NCI-H2081 (cell line): ENCODE measurements at regions not wholly inside any gene's neighbourhood (a gene's known extent, or its start where the extent isn't known, plus 50 kb on each side); places are given as distances from the start of the nearest gene placed in this dataset.
"Not testable (repeated sequence)": the region's sequence is repeated elsewhere in the genome, so short reads cannot be mapped to it uniquely, and the experiment has no call there.

ENCODE experiments used
- DNase-seq, 2 experiments: peaks; one replicate each; lab custom pipeline; 2025; lab: John Stamatoyannopoulos, UW

DNA sequence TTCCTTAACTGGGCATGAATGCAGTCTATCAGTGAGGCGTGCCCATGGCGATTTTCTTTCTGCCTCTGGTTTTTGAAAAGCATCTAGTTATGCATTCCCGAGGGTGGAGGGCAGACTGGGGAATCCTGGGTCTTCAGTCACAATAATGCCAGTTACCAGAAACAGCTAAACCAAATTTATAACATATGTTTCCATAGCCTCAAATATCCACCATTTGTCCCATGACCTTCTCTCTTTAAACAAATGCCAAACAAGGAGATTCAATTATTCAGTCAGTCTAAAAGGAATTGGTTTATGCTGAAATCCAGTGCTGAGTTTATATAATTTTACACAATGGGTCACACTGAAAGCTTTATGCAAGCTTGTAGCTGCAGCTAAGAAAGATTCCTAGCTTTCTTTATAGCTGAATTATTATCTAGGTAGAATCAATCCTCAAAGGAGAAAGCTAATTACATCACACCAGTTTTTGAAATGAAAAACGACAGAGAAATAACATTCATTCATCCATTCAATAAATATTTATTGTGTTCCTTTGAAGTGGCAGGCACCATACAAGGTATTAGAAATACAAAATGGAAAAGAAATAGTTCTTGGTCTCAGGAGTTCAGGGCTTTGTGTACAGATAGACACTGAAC lies 131.3 kb upstream of the RAP1B start:
- DNase-seq: no peak

DNA sequence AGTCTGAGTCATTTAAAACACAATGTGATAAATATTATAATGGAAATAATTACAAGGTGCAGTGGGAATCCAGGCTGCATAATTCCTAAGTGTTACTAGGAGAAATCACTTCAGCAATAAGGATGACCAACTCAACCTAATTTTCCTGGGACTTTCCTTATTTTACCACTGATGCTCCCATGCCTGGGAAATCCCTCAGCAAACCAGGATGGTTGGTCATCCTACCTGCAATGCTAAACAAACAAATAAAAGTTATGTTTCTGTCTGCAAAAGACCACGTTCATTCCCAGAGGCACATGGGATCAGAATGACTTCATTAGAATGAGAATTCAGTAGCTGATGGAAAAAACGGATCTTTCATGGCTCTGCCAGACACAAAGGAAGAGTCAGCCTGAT lies 130.8 kb upstream of the RAP1B start:
- no peak for DNase-seq

DNA sequence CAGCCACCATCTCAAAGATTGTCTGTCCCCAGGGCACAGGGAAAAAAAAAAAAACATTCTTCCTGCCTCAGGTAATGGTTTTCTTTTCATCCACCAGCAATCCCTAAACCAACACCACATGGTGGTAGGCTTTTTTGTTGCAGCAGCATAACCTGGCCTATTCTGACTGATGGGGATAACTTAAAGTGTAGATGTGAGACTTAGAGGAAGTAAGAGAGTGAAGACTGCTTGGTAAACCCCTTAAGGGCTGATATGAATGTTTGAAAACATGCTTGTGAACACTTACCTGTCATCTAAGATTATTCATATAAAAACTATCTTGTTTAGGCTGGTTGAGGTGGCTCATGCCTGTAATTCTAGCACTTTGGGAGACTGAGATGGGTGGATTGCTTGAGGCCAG lies 130.2 kb upstream of the RAP1B start:
- no peak for DNase-seq

DNA sequence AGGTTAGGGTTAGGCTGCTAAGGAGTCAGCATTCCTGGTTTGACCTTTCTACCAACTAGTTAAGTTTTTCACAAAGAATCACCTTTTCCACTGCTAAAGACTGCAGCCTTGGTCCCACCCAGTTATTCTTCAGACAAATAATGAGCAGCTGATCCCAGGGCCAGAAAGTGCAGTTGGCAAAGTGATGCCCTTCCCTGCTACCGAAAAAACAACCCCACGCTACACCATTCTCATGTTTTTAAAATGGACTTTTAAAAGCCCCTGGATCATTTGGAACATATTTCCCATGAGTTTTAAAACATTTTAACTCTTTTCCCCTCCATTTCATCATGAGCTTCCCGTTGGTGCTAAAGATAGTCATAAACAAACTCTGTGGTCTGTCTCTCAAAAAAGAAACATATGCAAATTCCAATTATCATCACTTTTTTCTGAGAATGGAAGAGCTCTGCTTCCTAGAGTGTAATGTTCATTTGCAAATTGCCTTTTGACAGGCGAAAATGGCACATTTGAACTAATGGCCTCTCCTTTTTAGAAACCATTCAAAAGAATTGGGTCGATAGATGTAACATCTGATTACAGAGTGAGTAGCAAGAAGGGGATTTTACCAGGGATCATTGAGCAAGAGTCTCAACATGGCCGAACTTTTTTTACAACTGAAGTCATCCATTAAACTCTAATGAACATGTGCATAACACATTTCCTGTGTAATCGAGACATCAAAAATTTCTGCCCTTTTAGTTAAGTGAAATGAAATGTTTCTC lies 129.3 kb upstream of the RAP1B start:
- no peak for DNase-seq

DNA sequence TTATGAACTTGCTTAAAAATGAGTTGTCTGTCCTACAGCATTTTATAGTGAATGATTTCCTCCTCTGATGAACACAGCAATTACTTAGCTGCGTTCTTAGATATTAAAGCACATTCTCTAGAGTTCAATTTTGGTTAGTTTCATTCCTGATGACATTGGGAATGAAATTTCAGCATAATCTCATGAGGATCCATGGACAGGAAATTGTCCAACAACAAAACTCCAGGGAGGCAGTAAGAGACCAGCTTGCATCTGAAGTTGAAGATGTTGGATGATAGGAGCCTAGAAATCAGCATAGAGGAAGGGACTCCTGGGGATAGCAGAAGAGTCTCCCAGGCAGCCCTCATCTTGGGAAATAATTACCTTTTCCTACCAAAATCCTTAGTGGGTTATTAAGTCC lies 128.7 kb upstream of the RAP1B start:
- DNase-seq: no peak

GRCh38 chr12:68482660-68483059 lies 128.0 kb upstream of the RAP1B start:
- DNase-seq: no peak

DNA sequence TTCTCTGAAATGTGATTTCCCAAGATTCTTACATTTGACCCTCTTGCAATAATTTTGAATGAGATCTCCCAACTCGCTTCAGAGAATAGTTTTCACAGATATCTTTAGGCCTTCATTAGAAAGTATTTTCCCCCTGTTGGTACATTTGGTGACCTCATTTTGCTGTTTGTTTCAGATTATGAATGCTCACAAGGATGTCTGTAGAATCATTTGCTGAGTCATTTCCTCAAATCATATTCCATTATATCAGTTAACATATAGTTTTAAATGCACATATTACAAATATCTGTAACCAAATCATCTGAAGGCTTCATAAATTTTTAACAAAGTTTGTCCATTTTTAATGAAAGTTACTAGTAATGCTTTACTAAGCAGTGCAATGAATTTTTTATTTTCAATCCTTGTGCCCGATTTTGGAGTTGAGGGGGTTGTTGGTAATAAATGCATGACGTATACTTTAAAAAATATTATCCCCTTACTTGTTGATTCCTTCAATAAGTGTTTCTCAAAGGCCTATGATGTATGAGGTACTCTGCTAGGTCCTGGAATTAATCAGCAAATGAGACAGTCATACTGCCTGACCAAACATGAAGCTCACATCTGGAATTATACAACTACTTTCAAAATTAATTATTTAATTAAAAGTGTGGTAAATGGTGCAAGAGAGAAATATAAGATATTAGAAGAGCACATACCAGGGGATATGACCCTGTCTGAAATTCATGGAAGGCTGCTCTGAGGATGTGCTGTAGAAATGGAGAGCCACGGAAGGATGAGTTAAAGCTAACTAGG lies 126.9 kb upstream of the RAP1B start:
- DNase-seq: no peak

- not testable (repeated sequence) for DNase-seq
Observed at GRCh38 chr12:68484578-68484977, 126.1 kb upstream of the RAP1B start.

DNA sequence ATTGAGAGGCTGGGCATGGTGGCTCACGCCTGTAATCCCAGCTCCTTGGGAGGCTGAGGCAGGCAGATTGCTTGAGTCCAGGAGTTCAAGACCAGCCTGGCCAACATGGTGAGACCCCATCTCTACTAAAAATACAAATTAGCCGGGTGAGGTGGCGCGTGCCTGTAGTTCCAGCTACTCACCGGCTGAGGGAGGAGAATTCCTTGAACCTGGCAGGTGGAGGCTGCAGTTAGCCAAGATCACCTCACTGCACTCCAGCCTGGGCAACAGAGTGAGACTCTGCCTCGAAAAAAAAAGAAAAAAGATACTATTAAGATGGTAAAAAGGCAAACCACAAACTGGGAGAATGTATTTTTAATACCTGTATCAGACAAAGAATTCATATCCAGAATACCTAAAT lies 124.2 kb upstream of the RAP1B start:
- not testable (repeated sequence) for DNase-seq

- no peak for DNase-seq
Observed at GRCh38 chr12:68487721-68488309, 122.9 kb upstream of the RAP1B start.

DNA sequence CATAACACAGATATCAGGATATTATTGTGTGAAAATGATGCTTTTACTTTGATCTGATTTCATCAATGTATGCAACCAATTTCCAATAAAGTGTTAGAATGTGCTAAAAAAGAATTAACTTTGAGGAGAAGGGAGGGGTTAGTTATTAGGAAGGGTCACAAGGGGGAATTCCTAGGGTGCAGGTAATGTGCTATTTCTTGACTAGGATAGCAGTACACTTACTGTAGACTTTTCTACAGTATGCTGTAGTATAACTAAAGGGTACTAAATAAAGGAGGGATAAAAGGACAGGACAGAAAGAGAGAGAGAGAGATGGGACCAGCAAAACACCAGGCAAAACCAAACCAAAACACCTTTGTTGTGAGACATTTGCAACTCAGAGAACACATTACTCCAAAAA lies 121.4 kb upstream of the RAP1B start:
- DNase-seq: no peak

- no peak for DNase-seq
Observed at GRCh38 chr12:68490476-68490875, 120.2 kb upstream of the RAP1B start.

GRCh38 chr12:68491204-68491960 lies 119.3 kb upstream of the RAP1B start:
- DNase-seq: no peak

DNA sequence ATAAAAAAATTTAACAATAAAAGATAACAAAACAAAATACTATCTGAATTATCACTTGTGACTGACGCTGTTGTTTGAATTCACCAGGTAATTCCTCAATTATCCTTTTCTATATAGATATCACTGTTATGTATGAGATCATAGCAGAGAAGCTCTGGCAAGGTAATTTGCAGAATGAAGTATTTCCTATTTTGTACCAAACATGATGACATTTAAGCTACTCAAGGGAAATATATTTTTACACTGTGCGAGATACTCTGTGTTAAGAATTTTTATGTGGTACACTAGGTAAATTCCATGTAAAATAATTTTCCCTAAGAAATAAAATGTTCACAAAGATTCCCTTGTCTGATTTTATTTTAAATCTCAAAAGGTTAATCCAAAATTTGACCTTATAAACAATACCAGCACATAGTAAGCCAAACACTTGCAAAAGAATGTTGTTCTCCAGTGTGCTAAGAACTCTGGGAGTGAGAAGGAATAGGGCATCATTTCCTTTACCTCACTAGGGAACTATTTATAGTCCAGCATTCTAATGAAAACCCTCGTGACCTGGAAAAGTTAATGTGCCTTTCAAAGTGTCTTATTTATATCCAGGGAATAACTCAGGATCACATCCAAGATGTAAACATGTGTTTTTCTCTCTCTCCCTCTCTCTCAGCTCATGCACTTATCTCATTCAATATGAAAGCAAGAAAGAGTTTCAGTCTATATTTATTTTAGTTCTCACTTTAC lies 115.2 kb upstream of the RAP1B start:
- DNase-seq: no peak

DNA sequence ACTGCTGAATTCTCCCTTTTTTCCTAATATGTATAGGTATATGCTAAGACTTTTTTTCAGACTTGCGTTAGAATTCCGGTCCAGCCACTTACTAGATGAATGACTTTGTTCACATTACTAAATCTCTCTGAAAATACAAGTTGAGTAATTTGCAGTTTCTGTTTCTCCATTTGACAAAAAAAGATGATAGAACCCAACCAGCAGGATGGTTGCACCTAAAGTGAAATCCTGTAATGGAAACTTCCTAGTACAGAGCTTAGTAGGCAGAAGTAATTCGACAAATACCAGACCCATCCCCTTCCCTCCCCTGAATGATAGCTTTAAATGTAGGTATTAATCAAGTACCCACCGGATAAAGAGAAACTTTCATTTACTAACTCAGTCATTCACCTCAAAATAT lies 113.6 kb upstream of the RAP1B start:
- no peak for DNase-seq

- no peak for DNase-seq
Observed at GRCh38 chr12:68497702-68498101, 113.0 kb upstream of the RAP1B start.

DNA sequence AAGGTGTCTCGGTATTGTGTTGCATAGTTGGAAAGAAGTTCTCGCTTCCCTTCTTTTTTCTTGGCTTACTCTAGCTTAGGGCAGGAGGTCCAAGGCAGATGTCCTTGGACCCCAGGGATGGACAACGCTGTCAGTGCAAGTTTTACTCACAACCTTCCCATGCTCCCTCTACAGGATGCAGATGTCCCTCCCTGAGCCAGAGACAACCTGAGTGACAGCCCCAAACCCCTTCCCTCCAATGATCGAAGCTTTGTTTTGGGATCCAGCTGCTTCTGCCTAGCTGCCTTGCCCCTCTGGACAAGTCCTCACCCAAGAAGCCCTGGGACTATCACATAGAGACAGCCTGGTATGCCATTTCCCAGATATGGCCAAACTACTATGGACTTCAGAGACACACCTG lies 112.0 kb upstream of the RAP1B start:
- no peak for DNase-seq

DNA sequence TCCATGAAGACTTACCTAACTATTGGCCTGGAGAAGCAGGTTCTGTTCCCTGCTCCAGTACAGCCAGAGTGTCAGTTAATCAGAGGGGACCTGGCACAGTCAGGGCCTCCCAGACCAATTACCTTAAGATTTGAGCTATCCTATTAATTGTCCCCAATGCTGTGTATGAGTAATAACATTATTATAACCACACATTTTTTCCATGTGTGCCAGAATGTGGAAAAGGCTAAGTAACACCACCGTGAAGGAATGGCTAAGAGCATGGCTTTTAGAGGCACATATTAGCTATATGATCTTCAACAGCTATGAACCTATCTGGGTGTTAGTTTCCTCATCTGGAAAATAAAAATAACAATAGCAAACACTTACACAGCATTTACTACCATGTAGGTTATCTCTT lies 111.1 kb upstream of the RAP1B start:
- DNase-seq: no peak

DNA sequence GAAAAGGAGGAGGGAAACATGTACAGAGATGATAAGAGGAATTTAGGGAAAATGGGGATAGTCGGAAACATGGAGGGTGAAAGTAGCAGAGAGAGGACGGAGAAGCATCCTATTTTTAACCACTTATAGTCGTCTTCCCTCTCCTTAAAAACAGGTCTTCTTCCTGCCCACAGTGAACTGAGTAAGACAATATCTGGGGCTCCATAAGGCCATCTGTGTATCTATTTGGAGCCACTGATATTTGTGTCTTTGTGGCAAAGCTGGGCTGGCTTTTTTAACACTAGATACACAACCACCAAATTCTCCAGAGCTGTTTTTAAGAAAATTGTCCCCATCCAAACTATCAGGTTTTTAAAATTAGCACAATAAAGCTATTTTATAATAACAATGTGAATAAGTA lies 109.5 kb upstream of the RAP1B start:
- DNase-seq: no peak

DNA sequence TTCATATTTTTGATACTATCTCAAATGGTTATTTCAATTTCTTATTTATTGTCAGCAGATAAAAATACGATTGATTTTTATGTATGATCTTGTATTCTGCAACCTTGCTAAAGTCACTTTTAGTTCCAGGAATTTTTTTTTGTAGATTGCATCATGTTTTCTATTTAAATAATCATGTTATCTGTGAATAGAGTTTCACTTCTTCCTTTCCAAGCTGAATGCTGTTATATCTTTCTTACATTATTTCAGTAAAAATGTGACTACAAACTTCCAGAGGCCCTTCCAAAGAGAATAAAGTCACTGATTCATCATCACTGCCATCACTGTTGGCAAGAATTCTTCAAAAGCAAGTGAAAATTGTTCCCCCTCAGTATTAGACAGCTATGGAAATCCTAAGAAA lies 104.7 kb upstream of the RAP1B start:
- DNase-seq: no peak

- DNase-seq: no peak
Observed at GRCh38 chr12:68506619-68507018, 104.1 kb upstream of the RAP1B start.
